CD4-positive, alpha-beta T cell treated with Interleukin-17A for 4 hours (primary cell): ENCODE measurements at regions not wholly inside any gene's neighbourhood (a gene's known extent, or its start where the extent isn't known, plus 50 kb on each side); places are given as distances from the start of the nearest gene placed in this dataset.

Experiments used
- DNase-seq: peaks from one replicate; pipeline ENCODE4 v3.0.0-alpha.2; 2020; ENCODE audit warnings: mixed read lengths

- DNase-seq, result no peak
Observed at GRCh38 chr10:121036431-121036830, 185.3 kb downstream of the WDR11 start.

GRCh38 chr10:121041499-121041898 is 190.3 kb downstream of the WDR11 start:
- no peak for DNase-seq

GRCh38 chr10:121041906-121042305 is 190.7 kb downstream of the WDR11 start:
- DNase-seq, result no peak

GRCh38 chr10:121042342-121042741 is 191.2 kb downstream of the WDR11 start:
- no peak for DNase-seq

- no peak for DNase-seq
Observed at GRCh38 chr10:121043124-121043849, 192.1 kb downstream of the WDR11 start.

- no peak for DNase-seq
Observed at GRCh38 chr10:121048749-121049148, 197.6 kb downstream of the WDR11 start.

- no peak for DNase-seq
Observed at GRCh38 chr10:121049489-121049888, 198.3 kb downstream of the WDR11 start.

- DNase-seq, result no peak
Observed at GRCh38 chr10:121049923-121050322, 198.8 kb downstream of the WDR11 start.

GRCh38 chr10:121051171-121051570 is 200.0 kb downstream of the WDR11 start:
- DNase-seq, result no peak

GRCh38 chr10:121051696-121052279 is 200.6 kb downstream of the WDR11 start:
- DNase-seq, result no peak

GRCh38 chr10:121053151-121053550 is 202.0 kb downstream of the WDR11 start:
- no peak for DNase-seq

GRCh38 chr10:121054874-121055273 is 203.7 kb downstream of the WDR11 start:
- no peak for DNase-seq

GRCh38 chr10:121057269-121057668 is 206.1 kb downstream of the WDR11 start:
- DNase-seq, result no peak

- DNase-seq, result no peak
Observed at GRCh38 chr10:121058082-121058481, 206.9 kb downstream of the WDR11 start.

GRCh38 chr10:121059351-121059750 is 208.2 kb downstream of the WDR11 start:
- DNase-seq, result no peak

GRCh38 chr10:121062115-121062514 is 211.0 kb downstream of the WDR11 start:
- DNase-seq, result no peak

- DNase-seq, result no peak
Observed at GRCh38 chr10:121063744-121064143, 212.6 kb downstream of the WDR11 start.

- DNase-seq, result no peak
Observed at GRCh38 chr10:121064491-121064890, 213.3 kb downstream of the WDR11 start.

- no peak for DNase-seq
Observed at GRCh38 chr10:121065330-121065729, 214.2 kb downstream of the WDR11 start.

GRCh38 chr10:121069061-121069850 is 218.1 kb downstream of the WDR11 start:
- DNase-seq, result no peak

GRCh38 chr10:121070275-121071070 is 219.3 kb downstream of the WDR11 start:
- no peak for DNase-seq

- DNase-seq, result no peak
Observed at GRCh38 chr10:121071901-121072300, 220.7 kb downstream of the WDR11 start.

GRCh38 chr10:121073728-121074127 is 222.6 kb downstream of the WDR11 start:
- DNase-seq, result no peak
